ENCODE measurements at regions not wholly inside any gene's neighbourhood (a gene's known extent, or its start where the extent isn't known, plus 50 kb on each side); places are given as distances from the start of the nearest gene placed in this dataset.

DNA sequence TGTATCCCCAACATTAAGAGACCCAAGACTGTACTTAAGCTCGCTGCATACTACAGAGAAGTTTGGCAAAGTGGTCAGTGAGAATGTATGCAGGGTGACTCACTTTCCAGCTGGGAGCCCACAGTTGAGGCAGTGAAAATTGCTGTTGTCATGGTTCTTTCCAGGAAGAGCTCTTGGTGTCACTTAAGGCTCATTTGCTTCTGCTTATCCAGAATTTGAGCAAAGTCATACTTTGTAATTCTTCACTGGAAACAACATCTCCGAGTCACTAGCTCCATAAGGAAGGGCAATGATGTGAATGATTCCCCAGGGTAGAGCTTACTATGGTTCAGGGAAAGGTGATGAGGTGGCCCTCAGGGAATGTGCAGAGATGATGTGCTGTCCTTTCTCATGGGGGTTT, 65.4 kb upstream of the FBXL4 start:
- Histone ChIP-seq H4K20me1 (ENCODE audit: insufficient read depth, low read length) (no peaks in the 10 kb centered on the region), H3K4me3 (ENCODE audit: low read length) (no peak overlapping the region), H3K36me3 (replicated peaks; ENCODE audit: low read depth, low read length) (no peaks in the 10 kb centered on the region), H3K27me3 (ENCODE audit: low read depth, low read length) (no peaks in the 10 kb centered on the region), H3K9me3 (ENCODE audit: insufficient read depth, low read length) (no peaks in the 10 kb centered on the region), H3K27ac (ENCODE audit: low read length) (no peak overlapping the region), H3K4me1 (ENCODE audit: low read length) (no peaks in the 10 kb centered on the region), H2AFZ (ENCODE audit: low read depth, low read length) (no peak overlapping the region), H3K4me2 (ENCODE audit: low read length) (no peak overlapping the region), H3K79me2 (ENCODE audit: low read length) (no peaks in the 10 kb centered on the region), H3K9ac (ENCODE audit: low read length) (no peak overlapping the region)
- TF ChIP-seq, protein P1, sequence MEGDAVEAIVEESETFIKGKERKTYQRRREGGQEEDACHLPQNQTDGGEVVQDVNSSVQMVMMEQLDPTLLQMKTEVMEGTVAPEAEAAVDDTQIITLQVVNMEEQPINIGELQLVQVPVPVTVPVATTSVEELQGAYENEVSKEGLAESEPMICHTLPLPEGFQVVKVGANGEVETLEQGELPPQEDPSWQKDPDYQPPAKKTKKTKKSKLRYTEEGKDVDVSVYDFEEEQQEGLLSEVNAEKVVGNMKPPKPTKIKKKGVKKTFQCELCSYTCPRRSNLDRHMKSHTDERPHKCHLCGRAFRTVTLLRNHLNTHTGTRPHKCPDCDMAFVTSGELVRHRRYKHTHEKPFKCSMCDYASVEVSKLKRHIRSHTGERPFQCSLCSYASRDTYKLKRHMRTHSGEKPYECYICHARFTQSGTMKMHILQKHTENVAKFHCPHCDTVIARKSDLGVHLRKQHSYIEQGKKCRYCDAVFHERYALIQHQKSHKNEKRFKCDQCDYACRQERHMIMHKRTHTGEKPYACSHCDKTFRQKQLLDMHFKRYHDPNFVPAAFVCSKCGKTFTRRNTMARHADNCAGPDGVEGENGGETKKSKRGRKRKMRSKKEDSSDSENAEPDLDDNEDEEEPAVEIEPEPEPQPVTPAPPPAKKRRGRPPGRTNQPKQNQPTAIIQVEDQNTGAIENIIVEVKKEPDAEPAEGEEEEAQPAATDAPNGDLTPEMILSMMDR (IDR thresholded peaks at IDR 0.05; ENCODE audit: low read depth, low read length): no peak
- no peak for TF ChIP-seq EZH2phosphoT487 (IDR thresholded peaks at IDR 0.05; ENCODE audit: low read depth)

DNA sequence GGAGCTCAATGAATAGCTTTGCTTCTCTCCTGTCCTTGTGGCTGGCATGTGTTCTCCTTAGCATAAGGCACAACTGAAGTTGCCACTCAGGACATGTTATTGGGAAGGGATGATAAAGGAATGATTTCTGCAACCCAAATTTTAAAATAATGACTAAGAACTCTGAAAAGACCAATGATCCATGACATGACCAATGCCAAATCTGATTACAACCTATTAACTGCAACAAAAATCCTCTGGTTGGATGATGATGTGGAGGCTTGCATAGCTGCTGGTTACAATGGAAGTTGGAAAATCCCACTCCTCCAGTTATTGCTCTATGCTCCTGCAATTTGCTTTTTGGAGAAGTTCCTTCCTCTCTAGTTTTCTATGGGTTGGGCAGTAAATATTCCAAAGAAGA, 63.4 kb upstream of the FBXL4 start:
- H3K9ac ChIP-seq (ENCODE audit: low read length): no peak overlapping the region
- H3K4me1 ChIP-seq (ENCODE audit: low read length): no peaks in the 10 kb centered on the region
- H3K4me2 ChIP-seq (ENCODE audit: low read length): no peak overlapping the region
- H3K27ac ChIP-seq (ENCODE audit: low read length): no peak overlapping the region
- no peaks in the 10 kb centered on the region for H3K36me3 ChIP-seq (replicated peaks; ENCODE audit: low read depth, low read length)
- no peaks in the 10 kb centered on the region for H3K9me3 ChIP-seq (ENCODE audit: insufficient read depth, low read length)
- no peak for TF ChIP-seq EZH2phosphoT487 (IDR thresholded peaks at IDR 0.05; ENCODE audit: low read depth)
- TF ChIP-seq, protein P1 (IDR thresholded peaks at IDR 0.05; ENCODE audit: low read depth, low read length): no peak
- H4K20me1 ChIP-seq (ENCODE audit: insufficient read depth, low read length): no peaks in the 10 kb centered on the region
- H2AFZ ChIP-seq (ENCODE audit: low read depth, low read length): no peak overlapping the region
- no peaks in the 10 kb centered on the region for H3K27me3 ChIP-seq (ENCODE audit: low read depth, low read length)
- no peaks in the 10 kb centered on the region for H3K79me2 ChIP-seq (ENCODE audit: low read length)
- H3K4me3 ChIP-seq (ENCODE audit: low read length): no peak overlapping the region

DNA sequence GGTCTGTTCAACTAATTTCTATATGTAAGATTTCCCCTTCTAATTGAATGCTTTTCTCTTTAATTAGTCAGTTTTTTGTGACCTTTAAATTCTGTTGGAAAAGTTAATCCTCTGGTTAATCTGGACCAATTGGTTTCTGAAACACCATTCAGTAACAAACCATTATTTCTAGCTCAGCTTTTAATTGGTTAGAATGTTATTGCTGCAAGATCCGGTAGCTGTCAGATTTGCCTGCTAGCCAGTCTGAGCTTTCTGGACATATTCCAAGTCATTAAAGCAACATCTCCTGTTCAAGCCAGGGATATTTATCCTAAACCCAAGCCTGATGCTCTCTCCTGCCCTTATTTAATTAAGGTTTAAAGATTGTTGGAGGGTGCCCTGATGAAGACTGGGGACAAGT, 55.1 kb upstream of the FBXL4 start:
- Histone ChIP-seq H3K79me2 (ENCODE audit: low read length) (no peaks in the 10 kb centered on the region), H3K27me3 (ENCODE audit: low read depth, low read length) (no peaks in the 10 kb centered on the region), H3K9ac (ENCODE audit: low read length) (no peak overlapping the region), H2AFZ (ENCODE audit: low read depth, low read length) (no peak overlapping the region), H3K4me3 (ENCODE audit: low read length) (no peak overlapping the region), H3K36me3 (replicated peaks; ENCODE audit: low read depth, low read length) (no peaks in the 10 kb centered on the region), H3K9me3 (ENCODE audit: insufficient read depth, low read length) (no peaks in the 10 kb centered on the region), H3K4me2 (ENCODE audit: low read length) (no peak overlapping the region), H3K27ac (ENCODE audit: low read length) (no peak overlapping the region), H3K4me1 (ENCODE audit: low read length) (no peaks in the 10 kb centered on the region), H4K20me1 (ENCODE audit: insufficient read depth, low read length) (no peaks in the 10 kb centered on the region)
- TF ChIP-seq EZH2phosphoT487 (IDR thresholded peaks at IDR 0.05; ENCODE audit: low read depth): no peak
- TF ChIP-seq, protein P1 (IDR thresholded peaks at IDR 0.05; ENCODE audit: low read depth, low read length): no peak

DNA sequence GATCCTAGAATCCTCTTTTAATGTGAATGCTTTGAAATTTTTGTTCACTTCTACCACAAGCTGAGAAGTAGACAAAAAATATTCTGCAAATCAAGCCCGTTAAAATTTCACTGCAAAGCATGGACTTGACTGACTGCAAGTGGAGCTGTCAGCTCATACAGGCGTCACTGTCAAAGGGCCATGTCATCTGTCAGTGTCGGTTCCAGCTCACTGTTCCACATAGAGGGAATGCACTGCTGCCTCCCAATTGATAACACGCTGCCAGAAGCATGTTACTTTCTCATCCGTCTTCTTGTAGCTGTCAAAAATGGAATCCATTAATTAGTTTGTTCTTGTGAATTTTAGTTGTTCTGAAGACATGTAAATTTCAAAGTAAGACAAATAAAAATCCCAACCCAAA, 50.4 kb upstream of the FBXL4 start:
- H3K79me2 ChIP-seq (ENCODE audit: low read length): no peaks in the 10 kb centered on the region
- no peaks in the 10 kb centered on the region for H3K27me3 ChIP-seq (ENCODE audit: low read depth, low read length)
- no peak overlapping the region for H3K4me3 ChIP-seq (ENCODE audit: low read length)
- H3K9me3 ChIP-seq (ENCODE audit: insufficient read depth, low read length): no peaks in the 10 kb centered on the region
- H3K4me1 ChIP-seq (ENCODE audit: low read length): no peaks in the 10 kb centered on the region
- TF ChIP-seq EZH2phosphoT487 (IDR thresholded peaks at IDR 0.05; ENCODE audit: low read depth): no peak
- TF ChIP-seq, protein P1 (IDR thresholded peaks at IDR 0.05; ENCODE audit: low read depth, low read length): no peak
- no peaks in the 10 kb centered on the region for H4K20me1 ChIP-seq (ENCODE audit: insufficient read depth, low read length)
- H2AFZ ChIP-seq (ENCODE audit: low read depth, low read length): no peak overlapping the region
- H3K36me3 ChIP-seq (replicated peaks; ENCODE audit: low read depth, low read length): no peaks in the 10 kb centered on the region
- H3K27ac ChIP-seq (ENCODE audit: low read length): no peak overlapping the region
- H3K4me2 ChIP-seq (ENCODE audit: low read length): no peak overlapping the region
- H3K9ac ChIP-seq (ENCODE audit: low read length): no peak overlapping the region
